ENCODE measurements at regions not wholly inside any gene's neighbourhood (a gene's known extent, or its start where the extent isn't known, plus 50 kb on each side); places are given as distances from the start of the nearest gene placed in this dataset.
"Not testable (repeated sequence)": the region's sequence is repeated elsewhere in the genome, so short reads cannot be mapped to it uniquely, and the experiment has no call there.

DNA sequence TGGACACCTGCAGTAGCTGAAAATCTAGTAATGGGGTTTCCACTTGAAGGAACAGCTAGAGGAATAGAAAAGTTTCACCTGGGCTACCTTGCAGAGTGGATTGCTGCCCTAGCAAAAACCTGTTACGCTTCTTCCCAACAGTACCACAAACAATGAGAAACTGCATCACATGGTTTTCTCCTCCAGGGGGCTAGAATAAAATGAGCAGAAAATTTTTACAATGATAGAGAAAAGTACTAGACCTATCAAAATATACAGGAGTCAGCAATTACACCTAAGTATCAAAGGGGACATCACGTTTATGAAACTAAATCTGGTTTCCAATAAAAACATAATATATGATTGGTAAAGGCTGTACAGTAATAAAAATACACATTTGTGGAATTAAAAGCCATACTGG lies 423.1 kb upstream of the PITX2 start:
- no peak for DNase-seq

GRCh38 chr4:111046811-111047210 lies 423.9 kb upstream of the PITX2 start:
- no peak for DNase-seq

DNA sequence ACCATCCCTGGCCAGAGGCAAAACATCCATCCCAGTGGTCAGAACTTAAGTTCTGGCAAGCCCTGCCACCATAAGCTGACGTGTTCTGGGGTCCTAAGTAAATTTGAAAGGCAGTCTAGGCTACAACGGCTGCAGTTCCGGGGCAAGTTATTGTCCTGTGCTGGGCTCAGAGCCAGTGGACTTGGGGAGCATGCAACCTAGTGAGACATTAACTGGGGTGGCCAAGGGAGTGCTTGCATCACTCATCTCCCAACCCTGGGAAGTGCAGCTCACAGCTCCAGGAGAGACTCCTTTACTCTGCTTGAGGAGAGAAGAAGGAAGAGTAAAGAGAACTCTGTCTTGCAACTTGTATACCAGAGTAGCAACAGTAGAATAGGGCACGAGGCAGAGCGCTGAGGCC lies 425.4 kb upstream of the PITX2 start:
- DNase-seq, result no peak

GRCh38 chr4:111064342-111064993 lies 441.6 kb upstream of the PITX2 start:
- no peak for DNase-seq

DNA sequence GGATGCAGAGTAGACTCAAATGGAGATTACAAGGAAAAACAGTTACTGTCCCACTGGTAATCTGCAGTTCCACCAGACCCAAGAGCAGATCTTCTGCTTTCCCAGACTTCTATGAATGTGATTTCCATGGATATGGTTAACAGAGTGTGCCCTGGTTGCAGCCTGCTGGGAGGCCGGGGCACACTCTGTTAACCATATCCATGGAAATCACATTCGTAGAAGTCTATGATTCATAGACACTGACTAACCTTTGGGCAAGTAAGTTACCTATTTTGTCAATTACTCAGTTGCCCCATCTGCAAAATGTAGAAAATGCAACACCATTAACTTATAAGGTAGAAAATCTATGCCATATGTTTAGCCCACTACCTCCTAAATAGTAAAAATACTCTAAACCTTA lies 443.1 kb upstream of the PITX2 start:
- DNase-seq, result no peak

DNA sequence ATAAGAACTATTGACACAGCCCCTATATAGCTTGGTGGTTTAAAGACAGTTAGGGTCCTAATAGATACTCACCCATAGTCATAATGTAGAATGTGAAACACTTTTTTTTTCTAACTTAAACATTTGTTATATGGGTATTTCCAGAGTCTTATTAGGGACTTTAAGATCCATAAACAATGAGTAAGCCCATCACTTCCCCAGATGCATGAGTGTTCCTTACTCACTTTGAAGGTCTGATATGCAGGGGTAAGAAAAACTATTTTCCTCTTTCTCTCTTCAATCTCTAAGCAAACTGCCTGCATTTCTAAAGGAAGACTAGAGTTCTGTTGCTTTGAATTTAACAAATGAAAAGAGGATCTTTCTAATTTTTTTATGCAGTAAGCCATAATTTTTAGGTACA lies 443.6 kb upstream of the PITX2 start:
- DNase-seq, result no peak

DNA sequence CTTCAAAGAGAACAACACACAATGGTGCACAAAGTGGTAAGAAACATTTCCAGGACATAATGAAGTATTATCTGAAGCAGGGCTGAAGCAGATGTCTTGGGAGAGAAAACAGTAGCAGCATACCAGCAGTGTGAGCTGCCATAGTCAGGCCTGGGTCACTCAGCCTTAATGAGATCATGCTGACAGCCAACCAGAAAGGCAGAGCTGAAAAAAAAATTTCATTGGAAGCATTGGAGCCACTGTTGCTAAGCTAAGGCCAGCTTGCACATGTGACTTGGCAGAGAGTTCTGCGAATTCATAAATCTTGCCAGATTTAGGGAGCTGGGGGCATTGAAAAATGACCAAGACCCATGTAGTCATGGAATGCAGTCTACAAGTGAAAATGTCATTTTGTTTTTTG lies 444.0 kb upstream of the PITX2 start:
- no peak for DNase-seq

GRCh38 chr4:111068883-111069282 lies 446.0 kb upstream of the PITX2 start:
- DNase-seq, result no peak

DNA sequence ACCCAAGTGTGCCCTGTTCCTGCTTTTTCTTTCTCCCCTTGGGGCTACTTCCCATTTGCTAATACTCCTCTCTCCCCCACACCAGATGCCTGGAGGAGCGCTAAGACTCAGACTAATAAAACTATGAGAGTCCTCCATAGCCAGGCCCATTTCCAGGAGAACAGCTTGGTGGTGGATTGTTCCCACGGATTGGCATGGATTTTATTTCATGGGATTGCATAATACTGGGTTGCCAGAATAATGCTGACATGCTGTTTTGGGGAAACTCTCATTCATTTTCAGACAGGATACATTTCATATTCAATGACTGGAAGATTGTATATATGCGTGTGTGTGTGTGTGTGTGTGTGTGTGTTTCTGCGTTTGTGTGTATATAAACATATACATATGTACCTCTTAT lies 447.5 kb upstream of the PITX2 start:
- DNase-seq, result no peak

DNA sequence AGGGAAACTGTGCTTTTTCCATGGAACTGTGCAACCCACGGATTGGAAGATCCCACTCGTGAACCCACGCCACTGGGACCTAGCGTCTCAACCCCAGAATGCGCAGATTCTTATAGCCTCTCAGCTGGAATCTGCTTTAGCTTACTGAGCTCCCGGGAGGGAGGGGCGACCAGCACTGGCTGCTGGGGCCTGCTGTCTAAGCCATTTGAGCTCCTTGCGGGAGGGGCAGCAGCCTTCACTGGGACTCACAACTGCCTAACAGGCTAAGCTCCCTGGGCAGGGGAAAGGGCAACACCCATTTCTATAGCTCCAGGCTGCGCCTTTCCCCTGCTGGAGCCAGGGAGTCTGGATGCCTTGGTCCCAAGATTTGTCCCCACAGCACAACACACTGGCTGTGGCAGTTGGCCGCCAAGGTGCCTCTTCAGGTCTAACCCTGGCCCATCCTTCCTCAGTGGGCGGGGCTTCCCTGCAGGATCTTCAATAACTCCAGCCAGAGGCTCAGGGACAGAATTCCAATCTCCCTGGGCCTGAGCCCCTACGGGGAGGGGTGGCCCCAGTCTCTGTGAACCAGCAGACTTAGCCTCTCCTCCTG lies 451.7 kb upstream of the PITX2 start:
- no peak for DNase-seq

DNA sequence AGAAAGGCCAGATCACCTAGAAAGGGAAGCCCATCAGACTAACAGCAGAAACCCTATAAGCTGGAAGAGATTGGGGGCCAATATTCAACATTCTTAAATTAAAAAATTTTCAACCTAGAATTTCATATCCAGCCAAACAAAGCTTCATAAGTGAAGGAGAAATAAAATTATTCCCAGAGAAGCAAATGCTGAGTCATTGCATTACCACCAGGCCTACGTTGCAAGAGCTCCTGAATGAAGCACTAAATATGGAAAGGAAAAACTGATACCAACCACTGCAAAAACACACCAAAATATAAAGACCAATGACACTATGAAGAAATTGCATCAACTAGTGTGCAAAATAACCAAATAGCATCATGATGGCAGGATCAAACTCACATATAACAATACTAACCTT lies 453.4 kb upstream of the PITX2 start:
- DNase-seq, result not testable (repeated sequence)

DNA sequence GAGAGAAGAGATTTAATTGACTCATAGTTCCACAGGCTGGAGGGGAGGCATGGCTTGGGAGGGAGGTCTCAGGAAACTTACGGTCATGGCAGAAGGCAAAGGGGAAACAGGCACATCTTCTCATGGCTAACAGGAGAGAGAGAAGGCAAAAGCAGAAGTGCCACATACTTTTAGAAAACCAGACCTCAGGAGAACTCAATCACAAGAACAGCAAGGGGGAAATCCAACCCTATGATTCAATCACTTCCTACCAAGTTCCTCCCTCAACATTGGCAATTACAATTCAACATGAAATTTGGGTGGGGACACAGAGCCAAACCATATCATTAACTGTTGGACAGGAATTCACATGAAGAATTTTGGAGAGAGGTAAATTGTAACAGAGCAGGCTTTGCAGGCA lies 485.3 kb upstream of the PITX2 start:
- DNase-seq, result no peak

GRCh38 chr4:111113591-111113990 lies 490.7 kb upstream of the PITX2 start:
- DNase-seq, result no peak

- DNase-seq, result no peak
Measured at GRCh38 chr4:111115881-111116280, 493.0 kb upstream of the PITX2 start.

- DNase-seq, result peak; percentile 3
Measured at GRCh38 chr4:111120191-111120590, 497.3 kb upstream of the PITX2 start.

DNA sequence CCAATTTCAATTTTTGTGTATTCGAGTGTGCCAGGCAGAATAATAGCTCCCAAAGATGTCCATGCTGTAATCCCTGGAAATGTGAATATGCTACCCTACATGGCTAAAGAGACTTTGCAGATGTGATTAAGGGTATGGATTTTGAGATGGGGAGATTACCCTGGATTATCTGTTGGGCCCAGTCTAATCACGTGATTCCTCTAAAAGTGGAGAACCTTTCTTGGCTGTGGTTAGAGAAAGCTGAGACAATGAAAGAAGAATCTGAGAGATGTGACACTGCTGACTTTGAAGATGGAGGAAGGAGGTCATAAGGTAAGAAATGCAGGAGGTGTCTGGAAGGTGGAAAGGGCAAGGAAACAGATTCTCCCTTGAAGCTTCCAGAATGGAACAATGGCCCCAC lies 503.5 kb upstream of the PITX2 start:
- DNase-seq, result no peak

GRCh38 chr4:111127841-111128240 lies 505.0 kb upstream of the PITX2 start:
- DNase-seq, result no peak

DNA sequence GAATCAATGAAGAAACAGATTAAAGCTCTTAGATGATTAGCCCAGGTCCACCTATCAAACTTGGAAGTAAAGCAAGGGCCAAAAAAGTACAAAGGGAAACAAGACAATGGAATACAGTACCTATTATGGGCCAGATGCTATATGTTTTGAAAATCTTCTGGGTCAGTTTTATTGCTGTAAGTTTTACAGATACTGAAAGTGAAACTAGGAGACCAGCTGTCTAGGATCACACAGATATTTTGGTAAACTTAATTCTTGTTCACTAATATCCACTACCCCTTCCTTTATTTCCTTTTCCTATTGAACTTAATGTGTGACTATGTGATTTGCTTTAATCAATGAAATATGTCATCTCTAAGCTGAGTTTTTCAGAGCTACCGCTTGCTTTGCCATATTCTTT lies 505.4 kb upstream of the PITX2 start:
- no peak for DNase-seq

DNA sequence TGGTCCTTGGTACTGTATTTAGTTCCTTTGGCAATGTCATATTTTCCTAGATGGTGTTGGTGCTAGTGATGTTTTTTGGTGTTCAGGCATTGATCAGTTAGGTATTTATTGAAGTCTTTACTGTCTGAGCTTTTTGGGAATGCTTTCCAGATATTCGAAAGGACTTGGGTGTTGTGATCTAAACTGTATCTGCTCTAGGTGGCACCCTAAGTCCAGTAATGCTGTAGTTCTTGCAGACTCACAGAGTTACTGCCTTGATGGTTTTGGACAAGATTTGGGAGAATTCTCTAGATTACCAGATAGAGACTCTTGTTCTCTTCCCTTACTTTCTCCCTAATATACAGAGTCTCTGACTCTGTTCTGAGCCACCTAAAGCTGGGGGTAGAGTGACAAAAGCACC lies 513.6 kb upstream of the PITX2 start:
- DNase-seq, result no peak

DNA sequence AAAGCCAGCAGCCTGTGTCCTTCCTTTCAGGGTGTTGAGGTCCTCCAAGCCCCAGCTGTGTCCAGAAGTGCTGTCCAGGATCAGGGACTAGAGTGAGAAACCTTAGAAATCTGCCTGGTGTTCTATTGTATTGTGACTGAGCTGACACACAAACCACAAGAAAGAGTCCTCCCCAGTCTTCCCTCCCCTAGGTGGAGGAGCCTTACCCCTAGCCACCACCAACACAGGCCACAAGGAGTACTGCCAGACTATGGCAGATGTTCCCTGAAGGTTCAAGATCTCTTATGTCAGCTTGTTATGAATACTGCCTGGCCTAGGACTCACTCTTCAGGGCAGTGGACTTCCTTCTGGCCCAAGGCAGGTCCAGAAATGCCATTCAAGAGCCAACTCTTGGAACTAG lies 514.1 kb upstream of the PITX2 start:
- no peak for DNase-seq

- no peak for DNase-seq
Measured at GRCh38 chr4:111143510-111143909, 520.6 kb upstream of the PITX2 start.

DNA sequence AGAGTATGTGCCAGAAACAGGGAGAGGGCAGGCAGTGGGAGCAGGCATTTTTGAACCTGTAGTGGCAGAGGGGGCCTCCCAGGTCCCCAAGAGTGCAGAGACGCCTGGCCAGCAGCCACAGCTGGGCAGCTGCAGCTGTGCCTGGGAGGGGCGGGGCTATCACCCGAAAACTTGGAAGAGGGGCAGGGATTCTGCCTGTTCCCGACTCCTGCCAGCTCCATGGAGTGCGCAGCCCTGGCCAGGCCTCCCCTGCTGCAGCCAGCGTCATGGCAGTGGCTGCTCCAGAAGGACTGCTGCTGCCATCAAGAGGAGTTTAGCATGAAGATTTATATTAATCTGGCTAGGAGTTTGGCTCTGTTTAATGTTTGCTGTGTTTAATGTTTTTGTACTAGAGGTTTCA lies 532.1 kb upstream of the PITX2 start:
- DNase-seq, result no peak

DNA sequence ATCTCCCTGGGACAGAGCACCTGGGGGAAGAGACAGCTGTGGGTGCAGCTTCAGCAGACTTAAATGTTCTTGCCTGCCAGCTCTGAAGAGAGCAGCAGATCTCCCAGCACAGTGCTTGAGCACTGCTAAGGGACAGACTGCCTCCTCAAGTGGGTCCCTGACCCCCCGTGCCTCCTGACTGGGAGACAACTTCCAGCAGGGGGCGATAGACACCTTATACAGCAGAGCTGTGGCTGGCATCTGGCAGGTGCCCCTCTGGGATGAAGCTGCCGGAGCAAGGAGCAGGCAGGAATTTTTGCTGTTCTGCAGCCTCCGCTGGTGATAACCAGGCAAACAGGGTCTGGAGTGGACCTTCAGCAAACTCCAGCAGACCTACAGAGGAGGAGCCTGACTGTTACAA lies 541.7 kb upstream of the PITX2 start:
- DNase-seq, result not testable (repeated sequence)

DNA sequence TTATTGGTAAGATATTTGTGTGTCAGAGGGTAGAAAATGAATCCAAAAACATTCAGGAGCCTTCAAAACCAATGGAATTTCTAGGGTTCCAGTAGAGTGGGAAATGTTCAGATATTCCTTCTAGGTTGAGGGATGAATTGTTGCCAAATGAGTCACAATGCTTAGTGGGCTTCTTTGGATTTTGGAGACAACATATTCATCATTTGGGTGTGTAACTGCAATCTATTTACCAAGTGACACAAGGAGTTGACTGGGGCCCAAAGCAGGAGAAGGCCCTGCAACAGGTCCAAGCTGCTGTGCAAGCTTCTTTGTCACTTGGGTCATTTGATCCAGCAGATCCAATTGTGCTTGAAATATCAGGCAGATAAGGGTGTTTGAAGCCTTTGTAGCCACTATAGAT lies 551.5 kb upstream of the PITX2 start:
- DNase-seq, result no peak

DNA sequence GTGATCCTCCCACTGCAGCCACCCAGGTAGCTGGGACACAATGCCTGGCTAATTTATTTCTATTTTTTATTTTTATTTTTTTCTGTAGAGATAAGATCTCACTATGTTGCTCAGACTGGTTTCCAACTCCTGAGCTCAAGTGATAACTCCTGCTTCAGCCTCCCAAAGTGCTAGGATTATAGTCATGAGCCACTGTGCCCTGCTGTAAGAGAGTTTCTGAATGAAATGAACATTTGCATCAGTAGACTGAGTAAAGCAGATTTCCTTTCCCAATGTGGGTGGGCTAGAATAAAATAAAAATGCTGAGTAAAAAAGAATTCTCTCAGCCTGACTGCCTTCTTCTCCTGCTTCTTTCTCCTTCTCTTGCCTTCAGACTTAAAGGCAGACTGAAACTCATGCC lies 555.4 kb upstream of the PITX2 start:
- DNase-seq, result no peak

All from hematopoietic multipotent progenitor cell treated with erythropoietin and hydrocortisone succinate and interleukin-3 and kit ligand, for 6 days (in vitro differentiated cells).